ENCODE measurements at regions not wholly inside any gene's neighbourhood (a gene's known extent, or its start where the extent isn't known, plus 50 kb on each side); places are given as distances from the start of the nearest gene placed in this dataset.

DNA sequence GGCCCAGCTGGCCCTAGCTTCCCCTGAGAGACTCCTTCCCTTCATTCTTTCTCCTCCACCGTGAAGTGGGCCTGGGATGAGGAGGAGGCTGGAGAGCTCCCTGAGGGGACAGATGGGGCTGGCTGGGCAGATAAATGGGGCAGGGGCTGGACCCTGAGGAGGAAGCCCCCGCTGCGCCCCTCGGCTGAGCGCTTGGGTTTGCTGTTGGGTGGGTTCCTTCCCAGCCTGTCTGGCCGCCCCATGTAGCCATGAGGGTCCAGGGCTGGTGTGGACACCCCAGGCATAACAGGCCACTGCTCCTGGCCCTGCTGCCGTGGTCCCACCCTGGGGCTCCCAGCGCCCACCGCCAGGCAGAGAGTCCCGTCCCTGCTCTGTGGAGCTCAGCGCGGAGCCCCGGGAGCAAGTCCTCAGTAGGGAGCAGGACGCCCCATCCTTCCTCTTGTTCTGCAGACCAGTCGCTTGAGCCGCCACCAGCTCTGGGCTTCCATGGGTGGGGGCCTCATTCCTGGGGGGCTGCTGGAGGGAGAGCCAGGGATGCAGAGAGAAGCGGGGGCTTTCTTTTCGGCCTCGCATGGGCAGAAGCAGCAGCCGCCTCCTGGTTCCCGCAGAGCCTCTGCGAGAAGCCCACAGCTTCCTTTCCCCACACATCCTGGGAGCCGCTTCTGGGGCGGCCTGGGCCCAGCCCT lies 266.4 kb upstream of the TCERG1L start:
- H2BK20ac ChIP-seq (ENCODE audit: low read depth, low read length, poor library complexity, severe bottlenecking): no peak overlapping the region
- H3K4me3 Mint-ChIP-seq: no peak overlapping the region
- peaks cover 0 to 4% of the 10 kb centered on the region in 2 experiments; a peak in 1 of 4 replicates for H3K4me1 Mint-ChIP-seq
- H2BK15ac ChIP-seq (ENCODE audit: low read depth, low read length): no peak overlapping the region
- no peak overlapping the region for H3K23ac ChIP-seq (ENCODE audit: insufficient read length, low read depth, low read length)
- no peaks in the 10 kb centered on the region for H3K79me1 ChIP-seq (ENCODE audit: insufficient read depth, low read depth, low read length, poor library complexity, severe bottlenecking)
- H3K27me3 Mint-ChIP-seq (ENCODE audit: low read depth): no peaks in the 10 kb centered on the region; the same call in 1 of the 2 replicates
- H3K27ac ChIP-seq (ENCODE audit: insufficient read length, low read depth, low read length): no peak overlapping the region
- no peak overlapping the region for H3K4ac ChIP-seq (ENCODE audit: low read depth, low read length)
- no peak overlapping the region for H2BK5ac ChIP-seq (ENCODE audit: insufficient read length, low read length)
- H4K91ac ChIP-seq (ENCODE audit: insufficient read length, low read depth, low read length): no peak overlapping the region
- no peaks in the 10 kb centered on the region for H3K9me3 Mint-ChIP-seq
- no peak overlapping the region for H3T11ph ChIP-seq (ENCODE audit: low read length)
- H2AK5ac ChIP-seq (ENCODE audit: insufficient read length, low read length): no peak overlapping the region
- no peak for DNase-seq
- H3K9ac ChIP-seq (ENCODE audit: extremely low read depth, insufficient read length, low read length): no peak overlapping the region
- H3K9me3 ChIP-seq (ENCODE audit: control insufficient read depth, low read depth, low read length): no peaks in the 10 kb centered on the region
- no peak overlapping the region for H3K18ac ChIP-seq (ENCODE audit: insufficient read length, low read depth, low read length)
- no peaks in the 10 kb centered on the region for H3K4me1 ChIP-seq (ENCODE audit: insufficient read depth, low read length)
- H4K5ac ChIP-seq (ENCODE audit: insufficient read length, low read depth, low read length): no peak overlapping the region
- no peaks in the 10 kb centered on the region for H3K23me2 ChIP-seq (ENCODE audit: insufficient read length, low read depth, low read length, poor library complexity, severe bottlenecking)
- H3K27ac Mint-ChIP-seq: no peak overlapping the region
- H4K20me1 ChIP-seq (ENCODE audit: control insufficient read depth, insufficient read depth, insufficient read length): no peaks in the 10 kb centered on the region
- H2BK12ac ChIP-seq (ENCODE audit: insufficient read length, low read depth, low read length): no peak overlapping the region
- H3K36me3 Mint-ChIP-seq (ENCODE audit: insufficient read depth in 1 of 3, low read depth in 3 of 3): no peaks in the 10 kb centered on the region; a peak in 1 of 7 replicates
- no peak overlapping the region for H3K4me2 ChIP-seq (ENCODE audit: insufficient read depth, insufficient read length, low read length)
- no peak overlapping the region for H3K56ac ChIP-seq (ENCODE audit: insufficient read length, low read depth, low read length)
- TF ChIP-seq, protein P1, sequence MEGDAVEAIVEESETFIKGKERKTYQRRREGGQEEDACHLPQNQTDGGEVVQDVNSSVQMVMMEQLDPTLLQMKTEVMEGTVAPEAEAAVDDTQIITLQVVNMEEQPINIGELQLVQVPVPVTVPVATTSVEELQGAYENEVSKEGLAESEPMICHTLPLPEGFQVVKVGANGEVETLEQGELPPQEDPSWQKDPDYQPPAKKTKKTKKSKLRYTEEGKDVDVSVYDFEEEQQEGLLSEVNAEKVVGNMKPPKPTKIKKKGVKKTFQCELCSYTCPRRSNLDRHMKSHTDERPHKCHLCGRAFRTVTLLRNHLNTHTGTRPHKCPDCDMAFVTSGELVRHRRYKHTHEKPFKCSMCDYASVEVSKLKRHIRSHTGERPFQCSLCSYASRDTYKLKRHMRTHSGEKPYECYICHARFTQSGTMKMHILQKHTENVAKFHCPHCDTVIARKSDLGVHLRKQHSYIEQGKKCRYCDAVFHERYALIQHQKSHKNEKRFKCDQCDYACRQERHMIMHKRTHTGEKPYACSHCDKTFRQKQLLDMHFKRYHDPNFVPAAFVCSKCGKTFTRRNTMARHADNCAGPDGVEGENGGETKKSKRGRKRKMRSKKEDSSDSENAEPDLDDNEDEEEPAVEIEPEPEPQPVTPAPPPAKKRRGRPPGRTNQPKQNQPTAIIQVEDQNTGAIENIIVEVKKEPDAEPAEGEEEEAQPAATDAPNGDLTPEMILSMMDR (conservative IDR thresholded peaks at IDR 0.05): no peak
- no peak overlapping the region for H3K14ac ChIP-seq (ENCODE audit: insufficient read depth, low read length)
- WGBS (ENCODE audit: extremely low coverage, insufficient read length, low lambda C conversion rate): no CpG with 5 or more reads among the region's 24 CpGs
- H2AFZ ChIP-seq (ENCODE audit: low read length): no peak overlapping the region
- H3K27me3 ChIP-seq (ENCODE audit: insufficient read depth, low read length): no peaks in the 10 kb centered on the region
- no peak overlapping the region for H4K8ac ChIP-seq (replicated peaks; ENCODE audit: insufficient read length, low read depth, low read length)
- H3K79me2 ChIP-seq (ENCODE audit: insufficient read depth, low read length): no peaks in the 10 kb centered on the region
- H2BK120ac ChIP-seq (ENCODE audit: low read depth, low read length, poor library complexity, severe bottlenecking): no peak overlapping the region
